GM19372 (cell line): ENCODE measurements at regions not wholly inside any gene's neighbourhood (a gene's known extent, or its start where the extent isn't known, plus 50 kb on each side); places are given as distances from the start of the nearest gene placed in this dataset.

Experiments
- ATAC-seq: cut with Tn5 transposase; IDR thresholded peaks from one replicate; pipeline ENCODE4 v1.9.1; 2021; ENCODE audit warnings: mild to moderate bottlenecking, low read depth, moderate library complexity; ENCODE audit not compliant: unreplicated experiment

- no peak for ATAC-seq
Measured at GRCh38 chr2:12579018-12579417, 137.7 kb upstream of the TRIB2 start.

GRCh38 chr2:12584338-12584737 is 132.4 kb upstream of the TRIB2 start:
- no peak for ATAC-seq

DNA sequence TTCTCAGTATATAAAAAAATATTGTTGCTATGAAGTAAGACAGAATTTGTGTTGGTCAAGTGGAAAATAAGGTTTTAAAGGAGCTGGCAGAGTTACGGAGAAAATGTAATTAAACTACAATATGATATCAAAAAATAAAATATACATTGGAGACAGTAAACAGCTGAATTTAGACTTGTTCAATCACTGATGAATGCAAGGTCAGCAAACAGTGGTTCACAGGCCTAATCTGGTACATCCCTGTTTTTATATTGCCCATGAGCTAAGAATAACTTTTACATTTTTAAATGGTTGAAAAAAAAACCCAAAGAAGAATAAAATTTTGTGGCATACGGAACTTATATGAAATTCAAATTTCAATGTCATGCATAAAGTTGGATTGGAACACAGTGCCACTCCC is 131.0 kb upstream of the TRIB2 start:
- ATAC-seq, result no peak

- ATAC-seq, result no peak
Measured at GRCh38 chr2:12587228-12587627, 129.5 kb upstream of the TRIB2 start.

DNA sequence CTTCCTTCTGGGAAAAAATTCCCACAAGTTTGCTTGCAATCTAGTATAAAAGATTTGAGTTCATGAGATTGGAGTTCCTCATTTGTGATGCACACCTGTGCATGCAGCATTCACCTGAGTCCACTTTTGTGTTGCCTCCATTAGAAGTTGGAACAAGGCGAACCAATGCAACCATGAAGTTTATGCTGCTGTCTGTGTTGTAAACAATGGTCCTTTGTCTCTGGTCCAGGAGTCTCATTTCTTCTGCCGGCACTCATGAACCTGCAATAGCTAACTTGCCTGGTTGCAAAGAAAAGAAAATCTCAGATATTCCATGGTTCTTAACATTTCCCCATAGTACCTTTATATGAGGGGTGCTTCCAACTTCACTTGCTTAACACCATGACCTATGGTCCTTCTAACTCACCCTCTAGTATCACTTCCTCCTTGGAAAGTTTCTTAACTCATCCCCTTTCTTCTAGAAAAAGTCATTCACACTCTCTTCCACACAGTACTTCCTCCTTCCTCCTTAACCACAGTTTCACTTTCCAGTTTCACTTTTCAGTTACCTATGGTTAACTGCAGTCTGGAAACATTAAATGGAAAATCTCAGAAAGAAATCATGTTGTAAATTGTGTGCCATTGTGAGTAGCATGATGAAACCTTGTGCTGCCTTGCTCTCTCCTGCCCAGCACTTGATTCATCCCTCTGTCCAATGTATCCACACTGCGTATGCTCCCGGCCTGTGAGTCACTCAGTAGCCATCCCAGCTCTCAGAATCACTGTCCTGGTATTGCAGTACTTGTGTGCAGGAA is 128.8 kb upstream of the TRIB2 start:
- peak; percentile 80 for ATAC-seq

DNA sequence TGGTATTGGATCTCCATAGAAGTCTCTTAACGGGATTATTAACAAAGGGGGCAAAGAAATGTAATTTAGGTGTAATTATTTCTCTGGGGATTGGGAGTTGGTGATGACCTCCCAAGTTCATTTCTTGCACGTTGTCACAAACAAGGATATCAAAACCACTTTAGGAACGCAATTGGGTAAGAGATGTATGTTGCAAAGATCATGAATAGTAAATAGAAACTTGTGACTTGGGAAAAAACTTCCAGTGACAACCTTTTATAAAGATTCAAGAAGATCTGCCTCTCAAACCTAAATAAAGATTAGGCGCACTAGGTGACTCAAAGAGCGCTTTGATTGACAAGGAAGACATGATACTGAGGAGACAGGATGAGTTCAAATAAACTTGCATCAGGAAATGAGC is 127.8 kb upstream of the TRIB2 start:
- no peak for ATAC-seq

- no peak for ATAC-seq
Measured at GRCh38 chr2:12589802-12590320, 126.9 kb upstream of the TRIB2 start.

- no peak for ATAC-seq
Measured at GRCh38 chr2:12592296-12592695, 124.4 kb upstream of the TRIB2 start.

DNA sequence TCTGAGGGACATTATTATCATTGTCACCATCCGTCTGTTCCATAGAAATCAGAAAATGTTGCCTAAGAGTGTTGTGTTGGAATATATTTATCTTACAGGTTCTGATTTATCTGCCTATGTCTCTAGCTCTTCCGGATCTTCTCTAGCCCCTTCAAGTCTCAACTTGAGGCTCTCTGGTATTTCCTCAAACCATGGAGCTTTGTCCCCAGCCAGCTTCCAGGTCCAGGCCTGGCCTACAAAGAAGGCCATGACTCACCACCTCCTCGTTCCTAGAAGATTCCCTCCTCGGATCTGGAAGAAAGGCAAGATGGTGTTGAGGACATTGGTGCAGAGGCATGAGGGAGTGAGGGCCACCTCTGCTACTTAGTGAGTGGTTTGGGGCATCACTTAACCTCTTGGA is 122.1 kb upstream of the TRIB2 start:
- ATAC-seq, result no peak

- no peak for ATAC-seq
Measured at GRCh38 chr2:12596771-12597170, 120.0 kb upstream of the TRIB2 start.

DNA sequence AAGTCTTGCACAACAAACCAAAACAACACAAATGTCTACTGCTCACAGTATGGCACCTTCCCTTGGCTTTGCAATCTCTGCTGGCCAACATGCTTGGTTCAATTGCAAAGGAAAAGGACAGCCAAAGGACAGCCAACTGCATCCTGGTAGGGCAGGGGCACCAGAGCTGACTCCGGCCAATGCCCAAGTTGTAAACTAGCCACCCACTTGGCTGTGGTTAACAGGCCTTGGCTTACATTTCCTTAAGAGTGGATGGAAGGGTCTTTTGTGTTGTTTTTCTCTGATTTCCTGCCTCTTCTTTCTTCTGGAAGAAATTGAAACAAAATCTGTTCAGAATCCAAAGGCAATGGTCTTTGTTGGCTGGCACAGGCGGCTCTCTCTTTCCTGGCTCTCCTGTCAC is 119.1 kb upstream of the TRIB2 start:
- no peak for ATAC-seq

- no peak for ATAC-seq
Measured at GRCh38 chr2:12602661-12603060, 114.1 kb upstream of the TRIB2 start.

GRCh38 chr2:12603781-12604295 is 112.9 kb upstream of the TRIB2 start:
- ATAC-seq, result no peak

GRCh38 chr2:12604341-12604740 is 112.4 kb upstream of the TRIB2 start:
- no peak for ATAC-seq

DNA sequence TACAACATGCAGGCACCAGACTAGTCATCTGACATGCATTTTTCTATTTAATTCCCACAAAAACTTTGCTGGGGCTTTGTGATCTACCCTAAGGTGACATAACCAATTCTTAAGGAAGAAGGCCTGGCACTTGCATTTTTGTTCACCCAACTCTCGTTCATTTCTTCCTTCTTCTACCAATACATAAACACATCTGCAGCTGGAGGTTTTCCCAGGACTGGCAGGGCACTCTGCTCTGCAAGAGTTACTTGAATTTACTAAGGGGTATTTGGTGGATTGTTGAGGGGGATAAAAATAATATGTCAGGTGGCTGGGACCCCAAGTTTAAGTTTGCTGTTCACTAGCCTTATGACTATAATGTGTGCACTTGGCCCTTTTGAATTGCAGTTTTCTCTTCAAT is 111.4 kb upstream of the TRIB2 start:
- ATAC-seq, result no peak

DNA sequence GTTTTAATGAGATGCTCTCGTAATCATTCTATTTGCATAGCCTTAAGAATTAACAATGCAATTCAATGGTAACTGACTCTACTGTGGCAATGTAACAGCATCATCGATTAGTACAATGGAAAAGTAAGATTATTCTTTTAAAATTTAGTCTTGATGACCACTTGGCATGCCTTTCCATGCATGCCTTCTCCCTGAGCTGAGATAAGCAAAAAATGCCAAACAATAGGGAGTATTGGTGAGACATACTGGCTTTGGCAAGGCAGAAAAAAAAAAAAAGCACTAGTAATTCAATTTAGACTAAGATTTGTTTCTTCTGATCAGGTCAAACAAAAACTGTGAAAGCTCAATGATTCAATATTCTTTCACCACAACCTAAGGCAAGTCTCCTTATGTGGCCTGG is 110.8 kb upstream of the TRIB2 start:
- ATAC-seq, result no peak

DNA sequence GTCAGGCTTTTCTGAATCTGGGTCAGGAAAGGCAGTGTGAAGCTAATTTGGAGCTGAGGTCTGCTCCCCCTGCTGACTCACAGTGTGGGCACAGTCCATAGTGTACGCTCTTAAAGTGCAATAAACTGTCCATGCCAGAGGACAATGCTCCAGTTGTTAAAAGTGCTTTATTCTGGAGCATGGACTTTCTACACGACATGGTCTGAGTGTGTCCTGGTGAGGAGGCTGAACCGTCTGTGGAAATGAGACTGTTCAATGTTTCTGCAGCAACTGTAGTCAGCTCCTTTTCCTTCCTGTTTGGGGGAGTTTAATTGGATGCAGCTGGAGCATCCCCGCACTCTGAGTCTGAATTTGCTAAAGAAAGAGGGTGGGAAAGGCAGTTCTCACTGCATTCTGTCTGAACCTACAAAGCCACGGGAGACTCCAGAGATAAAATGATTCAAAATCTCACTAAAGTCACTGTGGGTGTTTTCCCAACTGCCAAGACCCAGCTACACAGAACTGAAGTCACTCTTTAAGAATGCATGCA is 110.2 kb upstream of the TRIB2 start:
- ATAC-seq, result no peak

DNA sequence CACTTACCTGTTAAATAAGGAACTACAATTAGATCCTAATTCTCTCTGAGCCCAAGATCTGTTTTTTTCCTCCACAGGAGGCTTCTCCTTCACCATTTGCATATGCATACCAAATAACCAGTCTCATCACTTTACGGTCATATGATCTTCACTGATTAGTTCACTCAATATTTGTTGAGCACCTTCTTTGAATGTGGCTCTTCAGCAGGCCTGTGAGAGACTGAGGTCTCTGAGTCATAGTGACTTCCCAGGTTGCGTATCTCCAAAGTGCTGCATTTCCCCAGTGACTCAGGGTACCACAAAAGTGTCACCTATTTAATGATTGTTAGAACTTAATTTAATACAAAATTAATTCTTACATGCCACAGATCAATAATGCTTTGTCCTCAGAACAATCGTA is 108.8 kb upstream of the TRIB2 start:
- no peak for ATAC-seq

DNA sequence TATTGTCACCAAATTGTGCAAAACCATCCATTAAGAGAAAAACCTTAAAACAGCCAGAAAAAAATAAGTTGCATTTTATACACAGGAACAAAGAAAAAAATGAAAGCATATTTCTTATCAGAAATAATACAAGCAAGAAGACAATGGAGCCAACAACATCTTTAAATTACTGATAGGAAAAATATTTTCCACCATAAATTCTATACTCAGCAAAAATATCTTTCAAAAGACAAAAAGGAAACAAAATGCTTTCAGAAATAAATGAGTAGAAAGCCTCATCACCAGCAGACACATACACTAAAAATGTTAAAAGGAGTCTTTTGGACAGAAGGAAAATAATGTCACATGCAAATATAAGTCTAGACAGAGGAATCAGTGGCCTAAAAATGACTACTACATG is 106.4 kb upstream of the TRIB2 start:
- no peak for ATAC-seq

- no peak for ATAC-seq
Measured at GRCh38 chr2:12612168-12612567, 104.6 kb upstream of the TRIB2 start.

- no peak for ATAC-seq
Measured at GRCh38 chr2:12612671-12613070, 104.1 kb upstream of the TRIB2 start.
